ENCODE measurements at regions not wholly inside any gene's neighbourhood (a gene's known extent, or its start where the extent isn't known, plus 50 kb on each side); places are given as distances from the start of the nearest gene placed in this dataset.

- TF ChIP-seq EZH2phosphoT487 (IDR thresholded peaks at IDR 0.05; ENCODE audit: borderline replicate concordance, low read length) (no peak), CTCF (IDR thresholded peaks at IDR 0.05; ENCODE audit: low read depth, low read length, poor library complexity, severe bottlenecking) (no peak)
Measured at GRCh38 chr15:98077186-98077585, 116.7 kb downstream of the ARRDC4 start.

All from DOHH2 (cell line).